ENCODE measurements at regions not wholly inside any gene's neighbourhood (a gene's known extent, or its start where the extent isn't known, plus 50 kb on each side); places are given as distances from the start of the nearest gene placed in this dataset.

DNA sequence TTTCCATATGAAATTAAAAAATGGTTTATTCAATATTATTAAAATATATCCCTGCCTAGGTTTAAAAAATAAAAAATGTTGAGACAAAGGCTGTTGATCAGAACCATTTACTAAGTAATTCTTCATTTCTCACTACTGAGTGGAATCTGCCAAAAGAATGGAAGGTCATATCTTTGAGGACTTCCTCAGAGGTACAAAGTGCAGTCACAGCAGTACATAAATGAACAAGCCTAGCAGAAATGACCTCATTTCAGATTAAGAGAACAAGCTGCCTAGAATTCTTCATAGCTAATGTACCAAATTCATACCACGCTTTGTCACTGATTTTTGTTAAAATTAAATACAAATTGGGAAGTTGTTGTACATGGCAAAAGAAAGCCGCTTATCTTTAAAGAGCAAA is 318.9 kb upstream of the TFPI start:
- TF ChIP-seq, protein P1, sequence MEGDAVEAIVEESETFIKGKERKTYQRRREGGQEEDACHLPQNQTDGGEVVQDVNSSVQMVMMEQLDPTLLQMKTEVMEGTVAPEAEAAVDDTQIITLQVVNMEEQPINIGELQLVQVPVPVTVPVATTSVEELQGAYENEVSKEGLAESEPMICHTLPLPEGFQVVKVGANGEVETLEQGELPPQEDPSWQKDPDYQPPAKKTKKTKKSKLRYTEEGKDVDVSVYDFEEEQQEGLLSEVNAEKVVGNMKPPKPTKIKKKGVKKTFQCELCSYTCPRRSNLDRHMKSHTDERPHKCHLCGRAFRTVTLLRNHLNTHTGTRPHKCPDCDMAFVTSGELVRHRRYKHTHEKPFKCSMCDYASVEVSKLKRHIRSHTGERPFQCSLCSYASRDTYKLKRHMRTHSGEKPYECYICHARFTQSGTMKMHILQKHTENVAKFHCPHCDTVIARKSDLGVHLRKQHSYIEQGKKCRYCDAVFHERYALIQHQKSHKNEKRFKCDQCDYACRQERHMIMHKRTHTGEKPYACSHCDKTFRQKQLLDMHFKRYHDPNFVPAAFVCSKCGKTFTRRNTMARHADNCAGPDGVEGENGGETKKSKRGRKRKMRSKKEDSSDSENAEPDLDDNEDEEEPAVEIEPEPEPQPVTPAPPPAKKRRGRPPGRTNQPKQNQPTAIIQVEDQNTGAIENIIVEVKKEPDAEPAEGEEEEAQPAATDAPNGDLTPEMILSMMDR (conservative IDR thresholded peaks at IDR 0.05; ENCODE audit: low read length): no peak
- no peak for TF ChIP-seq EZH2phosphoT487 (IDR thresholded peaks at IDR 0.05; ENCODE audit: borderline replicate concordance, low read depth, low read length)

All from OCI-LY7 (cell line).